NCI-H345 (cell line): ENCODE measurements at regions not wholly inside any gene's neighbourhood (a gene's known extent, or its start where the extent isn't known, plus 50 kb on each side); places are given as distances from the start of the nearest gene placed in this dataset.

Source experiments
- DNase-seq: peaks from one replicate; lab custom pipeline; 2025; lab: John Stamatoyannopoulos, UW

DNA sequence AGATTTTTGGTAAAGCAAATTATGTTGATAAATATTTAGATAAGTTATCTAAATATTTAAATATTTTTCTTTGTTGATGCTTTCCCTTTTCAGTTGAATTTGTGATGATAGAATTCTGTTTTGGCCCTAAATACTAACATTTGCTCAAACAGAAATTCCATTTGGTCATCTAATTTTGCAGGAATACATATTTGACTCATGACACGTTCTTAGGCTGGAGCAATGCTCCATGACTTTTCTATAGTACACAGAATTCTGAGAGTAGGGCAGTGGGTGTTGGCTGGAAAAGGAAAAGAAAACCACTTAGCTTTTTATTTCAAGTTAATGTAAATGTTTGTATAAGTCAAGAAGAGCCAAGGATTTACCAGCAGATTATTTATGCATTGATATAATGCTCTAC is 58.6 kb upstream of the GK2 start:
- DNase-seq = peak; percentile 1
